Esophagus squamous epithelium (tissue), 4 donors: ENCODE measurements at regions not wholly inside any gene's neighbourhood (a gene's known extent, or its start where the extent isn't known, plus 50 kb on each side); places are given as distances from the start of the nearest gene placed in this dataset.

Source experiments
- POLR2A ChIP-seq, 4 donors: fragments of 450-650 bp; IDR thresholded peaks; one replicate each; pipeline ENCODE4 v1.6.1; 2017; ENCODE audit warnings: antibody characterized with exemption in 4 of 4, mild to moderate bottlenecking in 4 of 4, moderate library complexity in 3 of 4
- TF ChIP-seq, protein P1 (sequence below), 6 experiments: fragments of 450-650 bp in 4 of 6; fragments of 200-600 bp in 2 of 6; sonication (generic) in 2 of 6; IDR thresholded peaks; one replicate each; pipeline ENCODE4 v1.5.1; 2016 to 2019; ENCODE audit warnings: antibody characterized with exemption in 6 of 6, mild to moderate bottlenecking in 4 of 6, moderate library complexity in 4 of 6

GRCh38 chr18:27847412-27847811, 329.5 kb downstream of the CDH2 start:
- TF ChIP-seq, protein P1, sequence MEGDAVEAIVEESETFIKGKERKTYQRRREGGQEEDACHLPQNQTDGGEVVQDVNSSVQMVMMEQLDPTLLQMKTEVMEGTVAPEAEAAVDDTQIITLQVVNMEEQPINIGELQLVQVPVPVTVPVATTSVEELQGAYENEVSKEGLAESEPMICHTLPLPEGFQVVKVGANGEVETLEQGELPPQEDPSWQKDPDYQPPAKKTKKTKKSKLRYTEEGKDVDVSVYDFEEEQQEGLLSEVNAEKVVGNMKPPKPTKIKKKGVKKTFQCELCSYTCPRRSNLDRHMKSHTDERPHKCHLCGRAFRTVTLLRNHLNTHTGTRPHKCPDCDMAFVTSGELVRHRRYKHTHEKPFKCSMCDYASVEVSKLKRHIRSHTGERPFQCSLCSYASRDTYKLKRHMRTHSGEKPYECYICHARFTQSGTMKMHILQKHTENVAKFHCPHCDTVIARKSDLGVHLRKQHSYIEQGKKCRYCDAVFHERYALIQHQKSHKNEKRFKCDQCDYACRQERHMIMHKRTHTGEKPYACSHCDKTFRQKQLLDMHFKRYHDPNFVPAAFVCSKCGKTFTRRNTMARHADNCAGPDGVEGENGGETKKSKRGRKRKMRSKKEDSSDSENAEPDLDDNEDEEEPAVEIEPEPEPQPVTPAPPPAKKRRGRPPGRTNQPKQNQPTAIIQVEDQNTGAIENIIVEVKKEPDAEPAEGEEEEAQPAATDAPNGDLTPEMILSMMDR (IDR thresholded peaks at IDR 0.05) = no peak
- TF ChIP-seq POLR2A (IDR thresholded peaks at IDR 0.05) = no peak
